Dendritic cell treated with granulocyte-macrophage colony-stimulating factor and Interleukin-4, amounts not matched to agents 40 ng/mL and 50 ng/mL, for 4 days (primary cell): ENCODE measurements at regions not wholly inside any gene's neighbourhood (a gene's known extent, or its start where the extent isn't known, plus 50 kb on each side); places are given as distances from the start of the nearest gene placed in this dataset.

Source experiments
- H3K27ac Mint-ChIP-seq: one replicate; pipeline ENCODE4 v1.8.0; 2022; ENCODE audit warnings: mild to moderate bottlenecking, mixed read lengths
- H3K27me3 Mint-ChIP-seq: one replicate; pipeline ENCODE4 v1.8.0; 2022; ENCODE audit warnings: mild to moderate bottlenecking, mixed read lengths
- H3K36me3 Mint-ChIP-seq: one replicate; pipeline ENCODE4 v1.8.0; 2022; ENCODE audit warnings: low read depth, mixed read lengths
- H3K4me1 Mint-ChIP-seq: one replicate; pipeline ENCODE4 v1.8.0; 2022; ENCODE audit warnings: low read depth, mixed read lengths
- H3K4me3 Mint-ChIP-seq: one replicate; pipeline ENCODE4 v1.8.0; 2022; ENCODE audit warnings: mild to moderate bottlenecking, moderate library complexity, mixed read lengths
- H3K9me3 Mint-ChIP-seq: one replicate; pipeline ENCODE4 v1.8.0; 2022; ENCODE audit warnings: mixed read lengths
- intact Hi-C: fragments of 100-400 bp; cut with micrococcal nuclease; formaldehyde crosslinking; loops from one replicate; pipeline ENCODE4 v1.15.0; 2022

DNA sequence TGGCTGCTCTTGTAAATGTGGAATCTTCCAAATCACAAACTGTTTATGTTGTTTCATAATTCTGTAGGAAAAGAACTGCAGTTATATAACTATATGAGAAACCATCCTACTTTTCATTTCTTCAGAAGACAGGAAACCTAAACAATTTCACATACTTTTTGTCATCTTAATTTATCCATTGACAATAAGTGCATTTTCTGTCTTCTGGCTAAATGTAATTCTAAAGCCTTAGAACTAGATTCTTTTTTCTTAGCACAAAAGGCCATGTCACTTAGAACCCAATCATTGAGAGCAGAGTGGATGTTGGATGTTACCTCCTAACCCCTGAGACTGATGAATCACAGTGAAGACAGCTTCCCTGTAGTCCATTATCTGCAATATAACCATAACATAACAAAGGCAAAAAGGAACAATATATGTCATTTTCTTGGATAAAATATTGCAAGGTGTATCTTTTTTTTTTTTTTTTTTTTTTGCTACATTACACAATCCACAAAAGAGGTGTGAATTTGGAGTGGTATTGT lies 410.2 kb upstream of the PRMT6 start:
- Mint-ChIP-seq H3K9me3 (no peaks in the 10 kb centered on the region), H3K27me3 (no peaks in the 10 kb centered on the region), H3K4me1 (no peaks in the 10 kb centered on the region), H3K36me3 (no peaks in the 10 kb centered on the region), H3K4me3 (no peak overlapping the region), H3K27ac (no peak overlapping the region)
- intact Hi-C loops, result no loop called here

- H3K4me3 Mint-ChIP-seq, result no peak overlapping the region
- no peaks in the 10 kb centered on the region for H3K36me3 Mint-ChIP-seq
- H3K4me1 Mint-ChIP-seq, result no peaks in the 10 kb centered on the region
- H3K27ac Mint-ChIP-seq, result no peak overlapping the region
- H3K27me3 Mint-ChIP-seq, result no peaks in the 10 kb centered on the region
- intact Hi-C loops, result no loop called here
- no peaks in the 10 kb centered on the region for H3K9me3 Mint-ChIP-seq
Measured at GRCh38 chr1:106646816-106647215, 409.7 kb upstream of the PRMT6 start.

DNA sequence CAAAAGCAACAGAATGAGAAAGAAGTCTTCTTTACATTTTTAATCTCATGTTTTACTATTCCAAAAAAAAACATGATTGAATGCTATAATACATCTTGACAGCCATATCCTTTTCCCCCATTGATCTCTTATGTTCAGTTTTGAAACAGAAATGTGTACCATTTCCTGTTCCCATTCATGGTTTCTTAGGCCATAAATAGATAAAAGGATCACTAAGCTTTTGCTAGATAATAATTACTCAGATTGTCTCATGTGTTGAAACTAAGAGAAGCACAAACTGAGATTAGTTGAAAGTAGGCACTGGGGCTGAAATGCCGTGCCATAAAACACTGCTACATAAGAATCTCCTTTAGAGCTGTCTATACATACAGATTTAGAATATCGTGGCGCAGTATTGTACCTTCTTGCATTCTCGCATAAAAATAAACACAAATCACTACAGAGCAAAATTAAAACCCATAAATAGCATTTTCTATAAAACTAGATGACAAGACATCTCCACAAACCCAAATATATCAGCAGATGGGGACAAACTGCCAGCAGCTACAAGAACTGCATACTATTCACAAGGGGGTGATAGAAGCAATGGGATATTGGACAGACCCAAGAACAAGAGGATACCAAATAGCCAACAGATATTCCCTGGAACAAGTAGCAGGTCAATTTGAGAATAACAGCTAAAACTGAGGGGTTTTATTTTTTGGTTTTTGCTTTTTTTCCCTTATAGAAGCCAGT lies 405.3 kb upstream of the PRMT6 start:
- no peak overlapping the region for H3K27ac Mint-ChIP-seq
- intact Hi-C loops, result no loop called here
- H3K36me3 Mint-ChIP-seq, result no peaks in the 10 kb centered on the region
- peaks cover 11% of the 10 kb centered on the region for H3K9me3 Mint-ChIP-seq
- H3K4me3 Mint-ChIP-seq, result no peak overlapping the region
- no peaks in the 10 kb centered on the region for H3K4me1 Mint-ChIP-seq
- H3K27me3 Mint-ChIP-seq, result no peaks in the 10 kb centered on the region

DNA sequence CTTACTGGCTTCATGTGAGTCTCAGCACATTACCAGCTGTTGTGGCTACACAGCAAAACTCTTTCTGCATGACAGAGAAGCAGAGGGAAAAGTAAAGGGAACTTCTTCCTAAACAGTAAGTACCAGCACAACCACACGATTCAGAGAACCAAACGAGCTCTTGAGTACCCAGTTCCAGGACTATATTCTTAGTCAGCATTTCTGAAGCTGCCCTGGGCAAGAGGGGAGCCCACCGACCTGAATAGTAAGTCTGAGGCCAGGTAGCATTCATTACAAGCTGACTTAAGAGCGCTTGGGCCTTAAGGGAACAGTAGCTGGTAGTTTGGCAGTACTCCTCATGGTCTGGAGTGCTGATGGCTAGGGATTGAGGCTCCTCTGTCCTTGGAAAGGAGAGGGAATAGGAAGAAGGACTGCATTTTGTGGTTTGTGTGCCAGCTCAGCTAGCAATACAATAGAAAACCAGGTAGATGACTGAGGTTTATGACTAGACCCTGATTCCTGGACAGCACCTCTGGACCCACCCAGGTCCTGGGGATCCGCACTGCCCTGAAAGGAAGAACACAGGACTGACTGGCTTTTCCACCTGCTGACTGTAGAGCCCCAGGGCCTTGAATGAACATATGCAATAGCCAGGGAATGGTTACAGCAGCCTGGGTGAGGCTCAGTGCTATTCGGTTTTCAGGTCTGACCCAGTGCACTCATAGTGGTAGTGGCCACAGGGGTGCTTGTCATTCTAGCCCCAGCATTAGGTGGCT lies 396.8 kb upstream of the PRMT6 start:
- Mint-ChIP-seq H3K4me1 (no peaks in the 10 kb centered on the region), H3K36me3 (no peaks in the 10 kb centered on the region), H3K27ac (no peak overlapping the region)

DNA sequence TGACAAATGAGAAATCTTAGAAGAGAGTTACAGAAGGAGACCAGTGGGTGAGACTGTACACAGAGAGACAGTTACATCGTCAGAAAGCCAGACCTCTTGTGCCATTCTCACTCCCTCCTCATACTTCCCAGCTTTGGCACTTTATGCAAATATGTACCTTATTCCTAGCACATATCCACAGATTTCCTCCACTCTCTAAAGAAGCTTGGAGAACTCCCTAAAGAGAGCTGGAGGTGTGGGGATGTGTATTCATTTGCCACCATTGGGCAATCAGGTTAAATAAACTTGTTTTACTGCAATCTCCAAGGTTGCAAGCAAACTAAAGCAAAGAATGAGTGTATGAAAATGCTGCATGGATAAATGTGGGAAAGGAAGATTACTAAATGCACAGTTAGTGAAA lies 380.9 kb upstream of the PRMT6 start:
- no peaks in the 10 kb centered on the region for H3K9me3 Mint-ChIP-seq
- no peak overlapping the region for H3K4me3 Mint-ChIP-seq
- no peak overlapping the region for H3K27ac Mint-ChIP-seq
- intact Hi-C loops, result no loop called here
- no peaks in the 10 kb centered on the region for H3K27me3 Mint-ChIP-seq
- H3K36me3 Mint-ChIP-seq, result no peaks in the 10 kb centered on the region
- no peaks in the 10 kb centered on the region for H3K4me1 Mint-ChIP-seq

More for the DNA sequence above, 396.8 kb upstream of the PRMT6 start:
- intact Hi-C loops, result no loop called here
- H3K4me3 Mint-ChIP-seq, result no peak overlapping the region
- peaks cover 87% of the 10 kb centered on the region for H3K9me3 Mint-ChIP-seq
- no peaks in the 10 kb centered on the region for H3K27me3 Mint-ChIP-seq

GRCh38 chr1:106676021-106676420 lies 380.5 kb upstream of the PRMT6 start:
- Mint-ChIP-seq H3K4me3 (no peak overlapping the region), H3K27ac (no peak overlapping the region), H3K27me3 (no peaks in the 10 kb centered on the region), H3K4me1 (no peaks in the 10 kb centered on the region), H3K9me3 (no peaks in the 10 kb centered on the region), H3K36me3 (no peaks in the 10 kb centered on the region)
- intact Hi-C loops, result no loop called here

DNA sequence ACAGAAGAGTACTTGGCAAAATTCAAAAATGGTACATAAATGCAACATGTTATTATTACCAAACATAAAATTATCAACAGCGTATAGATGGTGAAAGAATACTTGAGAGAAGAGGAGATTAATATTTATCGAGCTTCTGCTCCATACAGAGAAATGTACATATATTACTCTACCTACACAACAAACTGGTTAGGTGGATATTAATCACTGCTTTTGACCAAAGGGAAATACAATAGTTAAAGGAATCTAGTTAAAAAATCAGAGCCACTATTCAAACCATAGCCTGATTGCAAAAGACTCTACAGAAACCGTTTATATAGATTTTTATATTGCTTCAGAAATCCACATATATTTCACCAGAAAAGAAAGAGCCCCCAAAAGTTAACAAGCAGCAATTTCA lies 379.3 kb upstream of the PRMT6 start:
- H3K4me3 Mint-ChIP-seq, result no peak overlapping the region
- no peaks in the 10 kb centered on the region for H3K27me3 Mint-ChIP-seq
- intact Hi-C loops, result no loop called here
- H3K4me1 Mint-ChIP-seq, result no peaks in the 10 kb centered on the region
- H3K36me3 Mint-ChIP-seq, result no peaks in the 10 kb centered on the region
- no peak overlapping the region for H3K27ac Mint-ChIP-seq
- H3K9me3 Mint-ChIP-seq, result no peaks in the 10 kb centered on the region

- Mint-ChIP-seq H3K36me3 (no peaks in the 10 kb centered on the region), H3K9me3 (no peaks in the 10 kb centered on the region), H3K27ac (no peak overlapping the region), H3K4me3 (no peak overlapping the region), H3K27me3 (no peaks in the 10 kb centered on the region), H3K4me1 (no peaks in the 10 kb centered on the region)
- intact Hi-C loops, result no loop called here
Measured at GRCh38 chr1:106677721-106678120, 378.8 kb upstream of the PRMT6 start.

DNA sequence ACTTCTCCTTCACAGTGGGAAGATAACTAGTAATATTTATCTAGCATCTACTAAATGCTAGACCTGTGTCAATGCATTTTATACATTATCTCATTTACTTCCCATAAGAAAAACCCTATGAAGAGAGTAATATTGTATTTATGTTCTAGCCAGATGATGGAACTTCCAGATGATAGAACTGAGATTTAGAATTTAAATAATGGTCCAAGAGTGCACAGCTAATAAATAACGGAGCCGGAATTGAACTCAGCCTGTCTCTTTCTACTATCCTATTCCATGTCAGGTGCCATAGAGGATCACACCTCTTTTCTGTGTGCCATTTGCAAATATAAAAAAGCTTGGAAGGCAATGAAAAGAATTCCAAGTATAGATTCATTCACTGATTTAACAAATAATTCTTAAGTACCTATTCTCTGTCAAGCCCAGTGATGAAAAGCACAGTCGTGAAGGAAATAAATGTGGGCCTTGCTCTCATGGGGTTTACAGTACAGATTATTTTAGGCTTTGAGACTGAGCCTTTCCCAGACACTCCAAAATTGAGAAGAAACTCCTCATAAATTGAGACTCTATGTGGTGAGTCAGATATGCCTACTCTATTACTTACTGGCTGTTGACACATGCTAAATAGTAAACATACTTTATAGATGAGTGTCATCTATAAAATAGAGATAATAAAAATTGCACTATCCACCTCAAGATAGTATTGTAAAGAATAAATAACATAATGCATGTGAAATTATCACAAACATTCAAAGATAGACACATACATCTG lies 378.0 kb upstream of the PRMT6 start:
- Mint-ChIP-seq H3K27ac (no peak overlapping the region), H3K9me3 (no peaks in the 10 kb centered on the region), H3K4me3 (no peak overlapping the region), H3K27me3 (no peaks in the 10 kb centered on the region), H3K4me1 (no peaks in the 10 kb centered on the region), H3K36me3 (no peaks in the 10 kb centered on the region)
- intact Hi-C loops, result no loop called here

- no peaks in the 10 kb centered on the region for H3K27me3 Mint-ChIP-seq
- intact Hi-C loops, result no loop called here
Measured at GRCh38 chr1:106680216-106680615, 376.3 kb upstream of the PRMT6 start.

DNA sequence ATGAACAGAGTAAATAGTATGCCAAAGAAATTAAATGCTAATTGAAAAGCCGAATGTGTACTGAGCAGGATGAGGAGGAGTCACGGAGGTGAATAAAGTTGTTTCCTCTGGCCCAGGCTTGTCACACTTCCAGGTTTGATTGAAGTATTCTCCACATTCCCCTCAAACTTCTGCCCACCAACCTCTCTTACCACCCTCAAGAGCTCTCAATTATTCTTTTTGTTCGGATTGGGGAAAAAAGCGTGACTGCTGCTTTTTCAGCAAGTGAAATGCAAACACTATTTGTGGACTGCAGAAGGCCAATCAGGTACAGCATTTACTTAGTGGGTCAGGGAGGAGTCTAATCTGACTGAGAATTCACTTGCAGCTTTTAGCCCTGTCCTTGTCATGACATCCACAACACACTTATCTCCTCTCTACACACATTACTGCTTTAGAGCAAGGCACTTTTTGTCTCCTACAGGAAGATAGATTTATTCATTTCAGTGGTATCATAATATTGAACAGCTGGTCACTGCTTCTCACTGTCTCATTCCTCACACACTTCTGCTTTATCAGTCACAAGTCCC lies 375.6 kb upstream of the PRMT6 start:
- Mint-ChIP-seq H3K36me3 (no peaks in the 10 kb centered on the region), H3K4me1 (no peaks in the 10 kb centered on the region), H3K4me3 (no peak overlapping the region), H3K27me3 (no peaks in the 10 kb centered on the region), H3K27ac (no peak overlapping the region), H3K9me3 (no peaks in the 10 kb centered on the region)
- intact Hi-C loops, result no loop called here

More at GRCh38 chr1:106680216-106680615, 376.3 kb upstream of the PRMT6 start:
- Mint-ChIP-seq H3K36me3 (no peaks in the 10 kb centered on the region), H3K4me3 (no peak overlapping the region), H3K9me3 (no peaks in the 10 kb centered on the region), H3K4me1 (no peaks in the 10 kb centered on the region), H3K27ac (no peak overlapping the region)

DNA sequence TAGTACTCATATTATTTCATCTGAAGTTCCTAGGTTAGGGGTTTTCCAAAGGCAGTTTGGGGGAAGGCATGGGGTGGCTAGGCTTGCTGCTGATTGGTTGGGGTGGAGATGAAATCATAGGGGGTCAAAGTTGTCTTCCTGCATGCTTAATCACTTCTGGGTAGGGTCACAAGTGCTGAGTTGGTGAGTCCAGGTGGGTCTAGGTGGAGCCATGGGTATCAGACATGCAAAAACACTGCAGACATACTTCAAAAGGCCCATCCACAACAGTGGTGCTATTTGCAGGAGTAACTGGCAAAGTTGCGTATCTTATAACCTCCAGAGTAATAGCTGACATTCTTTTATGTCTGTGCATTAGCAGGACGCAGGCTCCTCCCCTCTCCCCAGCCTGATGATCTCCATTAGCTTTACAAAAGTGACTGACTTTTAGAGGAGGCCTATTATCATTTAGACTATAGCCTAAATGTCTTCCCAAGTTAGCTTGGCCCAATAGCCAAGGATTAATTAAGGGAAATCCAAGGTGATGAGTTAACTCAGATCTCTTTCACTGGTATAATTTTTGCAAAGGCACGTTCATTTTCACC lies 374.4 kb upstream of the PRMT6 start:
- Mint-ChIP-seq H3K27me3 (no peaks in the 10 kb centered on the region), H3K36me3 (no peaks in the 10 kb centered on the region), H3K27ac (no peak overlapping the region), H3K4me3 (no peak overlapping the region), H3K4me1 (no peaks in the 10 kb centered on the region), H3K9me3 (no peaks in the 10 kb centered on the region)
- intact Hi-C loops, result no loop called here

- intact Hi-C loops, result no loop called here
- Mint-ChIP-seq H3K27me3 (no peaks in the 10 kb centered on the region), H3K4me3 (no peak overlapping the region), H3K36me3 (no peaks in the 10 kb centered on the region), H3K27ac (no peak overlapping the region), H3K9me3 (no peaks in the 10 kb centered on the region), H3K4me1 (no peaks in the 10 kb centered on the region)
Measured at GRCh38 chr1:106688446-106688845, 368.0 kb upstream of the PRMT6 start.
